Neural cell (in vitro differentiated cells): ENCODE measurements at regions not wholly inside any gene's neighbourhood (a gene's known extent, or its start where the extent isn't known, plus 50 kb on each side); places are given as distances from the start of the nearest gene placed in this dataset.

ENCODE experiments used
- H2AFZ ChIP-seq: fragments of 200-600, 300-800 bp; sonication (generic), shearing (Covaris generic); 2 replicates; pipeline ENCODE4 v1.6.0; 2014; ENCODE audit warnings: low read depth, mild to moderate bottlenecking, antibody characterized with exemption, low read length, moderate library complexity
- H3F3A ChIP-seq: fragments of 200-600 bp; shearing (Covaris generic); 2 replicates; pipeline ENCODE4 v1.6.1; 2016; ENCODE audit warnings: mild to moderate bottlenecking, moderate library complexity, mixed read lengths, antibody characterized with exemption, low read length; ENCODE audit not compliant: insufficient read depth, poor library complexity, severe bottlenecking
- H3K27ac ChIP-seq: fragments of 200-600, 300-800 bp; sonication (generic), shearing (Covaris generic); 2 replicates; pipeline ENCODE4 v1.5.1; 2014; ENCODE audit warnings: mild to moderate bottlenecking, low read length, moderate library complexity
- H3K27me3 ChIP-seq: fragments of 300-800, 200-600 bp; sonication (generic), shearing (Covaris generic); 2 replicates; pipeline ENCODE4 v1.6.0; 2014; ENCODE audit warnings: mild to moderate bottlenecking, low read depth, low read length, moderate library complexity; ENCODE audit not compliant: insufficient read depth
- H3K36me3 ChIP-seq: fragments of 300-800, 200-600 bp; sonication (generic), shearing (Covaris generic); 2 replicates; pipeline ENCODE4 v1.5.1; 2014; ENCODE audit warnings: mild to moderate bottlenecking, antibody characterized with exemption, low read length, moderate library complexity; ENCODE audit not compliant: insufficient read depth
- H3K4me2 ChIP-seq: fragments of 300-800, 200-600 bp; sonication (generic), shearing (Covaris generic); 2 replicates; pipeline ENCODE4 v1.6.0; 2014; ENCODE audit warnings: mild to moderate bottlenecking, low read length
- H3K4me3 ChIP-seq: fragments of 300-800, 200-600 bp; sonication (generic), shearing (Covaris generic); 2 replicates; pipeline ENCODE4 v1.5.1; 2014; ENCODE audit warnings: mild to moderate bottlenecking, low read length, moderate library complexity
- H3K79me2 ChIP-seq: fragments of 200-600 bp; shearing (Covaris generic); replicated peaks from 2 replicates; pipeline ENCODE4 v1.6.0; 2014; ENCODE audit warnings: mild to moderate bottlenecking, low read length, moderate library complexity; ENCODE audit not compliant: insufficient read depth
- H3K9ac ChIP-seq: fragments of 300-800, 200-600 bp; sonication (generic), shearing (Covaris generic); 2 replicates; pipeline ENCODE4 v1.6.1; 2016; ENCODE audit warnings: mild to moderate bottlenecking, low read length, mixed read lengths
- H3K9me2 ChIP-seq: fragments of 200-600 bp; shearing (Covaris generic); 2 replicates; pipeline ENCODE4 v1.6.1; 2016; ENCODE audit warnings: mild to moderate bottlenecking, low read length, mixed read lengths; ENCODE audit not compliant: insufficient read depth
- H3K9me3 ChIP-seq: fragments of 200-600, 300-800 bp; sonication (generic), shearing (Covaris generic); 2 replicates; pipeline ENCODE4 v1.6.1; 2016; ENCODE audit warnings: mild to moderate bottlenecking, mixed run types, low read length, moderate library complexity, mixed read lengths
- H4K20me1 ChIP-seq: fragments of 200-600 bp; shearing (Covaris generic); 2 replicates; pipeline ENCODE4 v1.6.1; 2016; ENCODE audit warnings: mild to moderate bottlenecking, mixed run types; ENCODE audit not compliant: insufficient read depth
- CTCF ChIP-seq: fragments of 450-650 bp; IDR thresholded peaks from 2 replicates; pipeline ENCODE4 v1.5.1; 2014; ENCODE audit warnings: antibody characterized with exemption, mild to moderate bottlenecking, moderate library complexity; ENCODE audit not compliant: poor library complexity, severe bottlenecking
- EP300 ChIP-seq: fragments of 450-650 bp; conservative IDR thresholded peaks from 2 replicates; pipeline ENCODE4 v1.6.1; 2014; ENCODE audit warnings: antibody characterized with exemption, mild to moderate bottlenecking, moderate library complexity; ENCODE audit not compliant: poor library complexity, severe bottlenecking
- EZH2 ChIP-seq: fragments of 200-600, 300-800 bp; shearing (Covaris generic), sonication (generic); IDR thresholded peaks from 2 replicates; pipeline ENCODE4 v1.6.1; 2014; ENCODE audit warnings: antibody characterized with exemption, low read length, borderline replicate concordance, mild to moderate bottlenecking; ENCODE audit not compliant: insufficient read depth, poor library complexity, severe bottlenecking
- MXI1 ChIP-seq: fragments of 450-650 bp; conservative IDR thresholded peaks from 2 replicates; pipeline ENCODE4 v1.6.1; 2014; ENCODE audit warnings: antibody characterized with exemption, mild to moderate bottlenecking; ENCODE audit not compliant: poor library complexity, severe bottlenecking
- POLR2AphosphoS5 ChIP-seq: IDR thresholded peaks from 2 replicates; pipeline ENCODE4 v1.6.1; 2012
- RAD21 ChIP-seq: fragments of 450-650 bp; conservative IDR thresholded peaks from 2 replicates; pipeline ENCODE4 v1.6.1; 2014; ENCODE audit warnings: antibody characterized with exemption, mild to moderate bottlenecking, moderate library complexity
- REST ChIP-seq: IDR thresholded peaks from 2 replicates; pipeline ENCODE4 v1.6.1; 2012; ENCODE audit warnings: borderline replicate concordance
- SMC3 ChIP-seq: fragments of 450-650 bp; conservative IDR thresholded peaks from 2 replicates; pipeline ENCODE4 v1.6.1; 2014; ENCODE audit warnings: antibody characterized with exemption, mild to moderate bottlenecking, moderate library complexity; ENCODE audit not compliant: poor library complexity
- TAF1 ChIP-seq: IDR thresholded peaks from 2 replicates; pipeline ENCODE4 v1.6.1; 2012; ENCODE audit warnings: low read depth

GRCh38 chrY:13872696-13873095 is 113.6 kb downstream of the VCY start:
- H2AFZ ChIP-seq, result no peak overlapping the region
- no peaks in the 10 kb centered on the region for H3F3A ChIP-seq
- no peak overlapping the region for H3K27ac ChIP-seq
- H3K27me3 ChIP-seq, result no peaks in the 10 kb centered on the region
- TF ChIP-seq EZH2, result no peak
- no peak for TF ChIP-seq MXI1
- no peak for TF ChIP-seq REST
- TF ChIP-seq POLR2AphosphoS5, result no peak
- no peak for TF ChIP-seq RAD21
- TF ChIP-seq EP300, result no peak
- no peak overlapping the region for H3K4me3 ChIP-seq
- no peaks in the 10 kb centered on the region for H3K9me3 ChIP-seq
- no peaks in the 10 kb centered on the region for H3K9me2 ChIP-seq
- no peak overlapping the region for H3K4me2 ChIP-seq
- no peaks in the 10 kb centered on the region for H3K36me3 ChIP-seq
- no peaks in the 10 kb centered on the region for H4K20me1 ChIP-seq
- H3K79me2 ChIP-seq, result no peaks in the 10 kb centered on the region
- H3K9ac ChIP-seq, result no peak overlapping the region

- Histone ChIP-seq H3K27ac (no peak overlapping the region), H3K4me2 (no peak overlapping the region), H4K20me1 (no peaks in the 10 kb centered on the region), H3F3A (no peaks in the 10 kb centered on the region), H3K27me3 (no peaks in the 10 kb centered on the region), H3K36me3 (no peaks in the 10 kb centered on the region), H3K9me3 (no peaks in the 10 kb centered on the region), H3K79me2 (no peaks in the 10 kb centered on the region), H3K9ac (no peak overlapping the region), H2AFZ (no peak overlapping the region), H3K4me3 (no peak overlapping the region), H3K9me2 (no peaks in the 10 kb centered on the region)
- TF ChIP-seq SMC3 (no peak), MXI1 (no peak), CTCF (no peak), EP300 (no peak), TAF1 (no peak), POLR2AphosphoS5 (no peak)
These were observed 107.8 kb downstream of the VCY start for GRCh38 chrY:13878506-13878905.

GRCh38 chrY:13881096-13881495 is 105.2 kb downstream of the VCY start:
- no peak overlapping the region for H3K27ac ChIP-seq
- H3K36me3 ChIP-seq, result no peaks in the 10 kb centered on the region
- H3K9ac ChIP-seq, result no peak overlapping the region
- H3K27me3 ChIP-seq, result no peaks in the 10 kb centered on the region
- no peaks in the 10 kb centered on the region for H3K9me3 ChIP-seq
- no peaks in the 10 kb centered on the region for H3K79me2 ChIP-seq
- no peak for TF ChIP-seq RAD21
- no peak for TF ChIP-seq EZH2
- TF ChIP-seq EP300, result no peak
- TF ChIP-seq REST, result no peak
- H3K4me2 ChIP-seq, result no peak overlapping the region
- H3K4me3 ChIP-seq, result no peak overlapping the region
- no peaks in the 10 kb centered on the region for H3K9me2 ChIP-seq
- H3F3A ChIP-seq, result no peaks in the 10 kb centered on the region
- H2AFZ ChIP-seq, result no peak overlapping the region
- H4K20me1 ChIP-seq, result no peaks in the 10 kb centered on the region
